Astrocyte of the cerebellum (primary cell): ENCODE measurements at regions not wholly inside any gene's neighbourhood (a gene's known extent, or its start where the extent isn't known, plus 50 kb on each side); places are given as distances from the start of the nearest gene placed in this dataset.

Source experiments
- DNase-seq: peaks from one replicate; pipeline ENCODE4 v3.0.0-alpha.2; 2011; ENCODE audit warnings: low read depth
- H3K4me3 ChIP-seq: 2 replicates; pipeline ENCODE4 v1.5.1; 2011; ENCODE audit warnings: mild to moderate bottlenecking, low read depth, low read length, moderate library complexity
- in situ Hi-C: cut with HindIII; loops from 2 replicates; pipeline ENCODE4 v1.10.0; 2017; ENCODE audit warnings: low sequenced_read_pairs
- TF ChIP-seq, protein P1 (sequence below): IDR thresholded peaks from 2 replicates; pipeline ENCODE4 v1.5.1; 2012; ENCODE audit warnings: low read length, low read depth, moderate library complexity, mild to moderate bottlenecking; ENCODE audit errors: missing control alignments

DNA sequence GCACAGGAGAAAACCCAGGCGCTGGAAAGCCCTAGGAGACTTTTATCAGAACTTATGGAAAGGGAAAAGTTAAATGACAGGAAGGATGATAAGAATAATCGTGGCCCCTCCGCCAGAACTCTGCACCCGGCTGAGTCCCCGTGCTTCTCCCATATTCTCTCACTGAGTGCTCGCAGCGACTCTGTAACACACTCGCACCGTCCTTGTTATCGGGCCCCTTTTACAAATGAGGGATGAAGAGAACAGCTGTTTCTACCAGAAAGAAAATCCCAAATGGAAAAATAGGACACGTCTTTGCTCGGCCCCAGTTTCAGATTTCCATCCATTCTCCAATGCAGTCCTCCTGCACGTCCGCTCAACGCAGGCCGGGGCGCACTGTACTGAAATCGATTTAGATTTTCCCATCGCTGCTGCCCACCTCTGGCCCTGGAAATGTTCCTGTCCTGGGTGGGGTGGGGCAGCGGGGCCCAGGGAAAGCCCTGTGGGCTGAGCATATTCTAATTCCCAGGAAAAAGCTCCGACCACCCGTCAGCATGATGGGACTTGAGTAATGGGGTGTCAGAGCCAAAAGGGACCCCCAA lies 66.4 kb downstream of the KCNF1 start:
- in situ Hi-C loops, result no loop called here
- H3K4me3 ChIP-seq, result no peak overlapping the region
- no peak for DNase-seq

DNA sequence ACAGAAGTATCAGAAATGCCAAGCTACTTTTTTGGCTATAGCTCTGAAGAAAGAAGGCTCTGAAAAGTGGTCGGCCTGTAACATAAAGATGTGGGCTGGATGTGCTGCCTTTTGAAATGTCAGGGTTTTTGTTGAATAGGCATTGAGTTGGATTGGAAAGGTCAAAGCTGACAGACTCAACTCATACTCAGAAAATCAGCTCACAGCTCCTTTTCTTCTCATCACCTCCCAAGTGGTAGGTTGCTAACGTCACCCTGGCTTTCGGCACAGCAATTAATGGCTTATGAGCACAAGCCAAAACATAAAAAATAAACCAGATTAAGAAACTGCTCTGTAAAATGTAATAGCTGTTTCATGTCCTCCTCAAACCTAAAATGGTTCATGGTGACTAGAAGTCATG lies 68.3 kb downstream of the KCNF1 start:
- H3K4me3 ChIP-seq, result no peak overlapping the region
- TF ChIP-seq, protein P1, sequence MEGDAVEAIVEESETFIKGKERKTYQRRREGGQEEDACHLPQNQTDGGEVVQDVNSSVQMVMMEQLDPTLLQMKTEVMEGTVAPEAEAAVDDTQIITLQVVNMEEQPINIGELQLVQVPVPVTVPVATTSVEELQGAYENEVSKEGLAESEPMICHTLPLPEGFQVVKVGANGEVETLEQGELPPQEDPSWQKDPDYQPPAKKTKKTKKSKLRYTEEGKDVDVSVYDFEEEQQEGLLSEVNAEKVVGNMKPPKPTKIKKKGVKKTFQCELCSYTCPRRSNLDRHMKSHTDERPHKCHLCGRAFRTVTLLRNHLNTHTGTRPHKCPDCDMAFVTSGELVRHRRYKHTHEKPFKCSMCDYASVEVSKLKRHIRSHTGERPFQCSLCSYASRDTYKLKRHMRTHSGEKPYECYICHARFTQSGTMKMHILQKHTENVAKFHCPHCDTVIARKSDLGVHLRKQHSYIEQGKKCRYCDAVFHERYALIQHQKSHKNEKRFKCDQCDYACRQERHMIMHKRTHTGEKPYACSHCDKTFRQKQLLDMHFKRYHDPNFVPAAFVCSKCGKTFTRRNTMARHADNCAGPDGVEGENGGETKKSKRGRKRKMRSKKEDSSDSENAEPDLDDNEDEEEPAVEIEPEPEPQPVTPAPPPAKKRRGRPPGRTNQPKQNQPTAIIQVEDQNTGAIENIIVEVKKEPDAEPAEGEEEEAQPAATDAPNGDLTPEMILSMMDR, result no peak
- no peak for DNase-seq
- in situ Hi-C loops, result no loop called here

More for the DNA sequence above, 66.4 kb downstream of the KCNF1 start:
- TF ChIP-seq, protein P1, result no peak

DNA sequence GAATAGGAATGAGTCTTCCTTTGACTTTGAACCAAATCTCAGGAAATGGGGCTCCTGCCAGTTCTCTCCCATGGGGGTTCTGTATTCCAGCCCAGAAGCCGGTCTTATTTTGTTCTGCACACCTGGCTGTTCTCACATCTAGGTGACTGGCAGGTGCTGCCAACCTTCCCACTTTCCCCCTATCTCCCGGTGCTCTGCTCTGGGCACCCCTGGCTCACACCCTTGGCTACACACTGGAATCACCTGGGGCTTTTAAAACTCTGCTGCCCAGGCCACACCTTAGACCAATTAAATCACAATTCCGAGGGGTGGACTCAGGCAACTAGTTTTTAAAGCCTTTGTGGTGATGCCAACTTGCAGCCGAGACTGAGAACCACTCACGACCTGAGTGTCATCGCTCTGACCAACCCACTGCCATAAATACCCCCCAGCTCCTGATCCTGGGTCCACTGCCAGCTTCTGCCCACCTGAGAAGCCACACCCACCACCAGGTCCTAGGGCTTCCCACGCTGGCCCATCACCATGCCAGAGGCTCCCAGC lies 69.2 kb downstream of the KCNF1 start:
- TF ChIP-seq, protein P1, result no peak
- no peak for DNase-seq
- no peak overlapping the region for H3K4me3 ChIP-seq
- in situ Hi-C loops, result no loop called here

DNA sequence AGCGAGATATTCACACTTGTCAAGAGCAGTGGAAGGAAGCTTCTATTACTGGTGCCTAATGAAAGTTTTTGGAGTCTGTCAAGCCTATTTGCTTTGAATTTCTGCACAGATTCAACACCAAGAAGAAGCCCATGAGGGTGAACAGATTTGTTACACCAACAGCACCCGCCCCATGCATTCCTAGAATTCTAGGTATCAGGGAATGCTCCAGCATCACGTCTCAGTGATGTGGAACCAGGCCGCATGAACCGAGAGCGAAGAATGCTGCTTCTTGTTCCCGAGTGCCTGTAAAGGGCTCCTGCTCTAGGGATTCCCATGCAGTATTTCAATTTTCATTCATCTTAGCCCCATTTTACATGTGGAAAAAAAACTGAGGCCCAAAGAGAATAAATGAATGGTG lies 69.7 kb downstream of the KCNF1 start:
- in situ Hi-C loops, result no loop called here
- TF ChIP-seq, protein P1, result no peak
- no peak overlapping the region for H3K4me3 ChIP-seq
- DNase-seq, result no peak

DNA sequence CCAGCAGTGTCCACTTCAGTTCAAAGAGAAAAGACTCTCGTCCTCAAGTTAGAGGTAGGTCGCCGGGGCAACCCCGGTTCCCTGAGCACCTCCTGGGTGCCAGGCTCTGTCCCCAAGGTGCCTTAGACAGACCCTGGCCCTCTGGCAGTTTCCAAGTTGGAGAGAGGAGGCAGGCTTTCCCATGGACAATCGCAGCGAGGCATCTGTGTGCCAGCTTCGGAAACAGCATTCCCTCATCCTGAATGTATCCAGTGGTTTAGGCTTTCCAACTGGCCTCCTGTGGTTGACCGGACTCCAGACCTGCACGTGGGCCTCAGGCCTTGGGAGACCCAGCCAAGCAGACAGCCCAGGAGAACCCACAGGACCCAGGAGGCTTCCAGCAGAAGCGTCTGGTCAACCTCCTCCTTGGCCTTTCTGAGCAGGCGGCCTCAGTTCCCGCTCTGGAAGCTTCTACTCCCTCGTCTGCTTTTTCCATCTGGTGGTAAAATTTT lies 70.3 kb downstream of the KCNF1 start:
- no peak overlapping the region for H3K4me3 ChIP-seq
- TF ChIP-seq, protein P1, result no peak
- in situ Hi-C loops, result no loop called here
- DNase-seq, result no peak

DNA sequence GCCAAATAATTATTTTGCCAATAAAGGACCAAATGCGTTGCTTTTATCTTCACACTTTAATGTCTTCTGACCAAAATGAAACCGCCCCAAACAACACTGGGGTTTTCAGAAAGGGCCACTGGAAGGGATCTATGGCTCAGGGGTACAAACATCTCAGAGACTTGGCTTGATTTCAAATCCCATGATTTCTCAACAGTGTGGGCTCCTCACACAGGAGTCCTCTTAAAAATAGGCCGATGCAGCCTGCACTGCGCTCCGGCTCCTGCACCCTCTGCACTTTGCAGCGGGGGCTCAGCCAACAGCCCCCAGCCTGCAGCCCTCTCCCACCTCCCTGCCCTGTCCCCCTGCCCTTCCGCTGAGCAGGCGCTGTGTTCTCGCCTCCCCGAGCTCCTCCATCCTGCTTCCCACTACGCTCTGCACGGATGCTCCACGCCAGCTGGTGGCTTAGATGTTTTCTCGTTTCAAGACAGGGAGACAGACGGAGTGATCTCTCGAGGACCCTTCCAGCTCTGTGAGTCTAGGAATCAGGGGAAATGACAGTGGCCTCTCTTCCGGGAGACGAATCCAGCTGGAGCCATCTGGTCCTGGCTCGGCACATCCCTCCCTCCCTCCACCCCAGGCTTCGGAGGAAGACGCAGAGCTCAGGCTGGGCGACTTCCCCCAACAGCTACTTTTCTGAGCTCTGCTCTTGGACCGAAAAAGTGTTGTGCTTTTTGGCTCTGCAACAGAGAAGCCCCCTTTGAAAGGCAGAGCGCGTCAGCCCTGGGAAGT lies 71.4 kb downstream of the KCNF1 start:
- no peak overlapping the region for H3K4me3 ChIP-seq
- no peak for DNase-seq
- in situ Hi-C loops, result no loop called here
- TF ChIP-seq, protein P1, result no peak
